T-cell (primary cell): ENCODE measurements at regions not wholly inside any gene's neighbourhood (a gene's known extent, or its start where the extent isn't known, plus 50 kb on each side); places are given as distances from the start of the nearest gene placed in this dataset.

Source experiments
- ATAC-seq, 4 experiments: fragments of 200-7000 bp in 3 of 4; fragments of 150-1000 bp in 1 of 4; cut with Tn5 transposase; replicated peaks in 1 of 4; 1 replicate in 3 of 4; 2 replicates in 1 of 4; pipeline ENCODE4 v1.10.0; 2021; ENCODE audit warnings: moderate library complexity in 3 of 4, mild to moderate bottlenecking in 2 of 4, moderate number of reproducible peaks in 1 of 4
- CTCF ChIA-PET, 2 donors: fragments of 300-600 bp; sonication (Branson Sonifier 250); formaldehyde crosslinking; loops; one replicate each; lab custom pipeline; 2022; ENCODE audit warnings: antibody characterized with exemption in 2 of 2; lab: Charles Lee
- POLR2A ChIA-PET, 2 donors: fragments of 300-600 bp; sonication (Branson Sonifier 250); formaldehyde crosslinking; loops; one replicate each; lab custom pipeline; 2022; ENCODE audit warnings: antibody characterized with exemption in 2 of 2; lab: Charles Lee
- DNase-seq, 35 experiments: peaks; one replicate each; pipeline versions ENCODE4 v3.0.0 to v3.0.0-alpha.2; 2013 to 2023
- H3K27ac ChIP-seq: one replicate; pipeline ENCODE4 v1.5.1; 2013; ENCODE audit warnings: low read length
- H3K27me3 ChIP-seq, 2 experiments: replicated peaks in 1 of 2; 1 replicate in 1 of 2; 2 replicates in 1 of 2; pipeline versions ENCODE4 v1.6.1 to v1.7.0; 2013; ENCODE audit warnings: low read length in 1 of 2, mixed read lengths in 1 of 2; ENCODE audit not compliant: control insufficient read depth in 2 of 2, insufficient read depth in 2 of 2; ENCODE audit errors: extremely low read depth in 1 of 2
- H3K36me3 ChIP-seq, 2 donors: 1 replicate in 1 of 2; 2 replicates in 1 of 2; pipeline versions ENCODE4 v1.6.1 to v1.7.0; 2013; ENCODE audit warnings: low read length in 1 of 2; ENCODE audit not compliant: control insufficient read depth in 2 of 2, insufficient read depth in 1 of 2; ENCODE audit errors: extremely low read depth in 1 of 2
- H3K4me1 ChIP-seq, 2 experiments: 1 replicate in 1 of 2; 2 replicates in 1 of 2; pipeline versions ENCODE4 v1.6.1 to v1.7.0; 2013; ENCODE audit warnings: low read length in 2 of 2, mixed read lengths in 1 of 2; ENCODE audit not compliant: insufficient read depth in 2 of 2, control insufficient read depth in 1 of 2; ENCODE audit errors: extremely low read depth in 1 of 2
- H3K4me3 ChIP-seq, 2 donors: 1 replicate in 1 of 2; 2 replicates in 1 of 2; pipeline versions ENCODE4 v1.5.1 to v1.7.0; 2013; ENCODE audit warnings: mild to moderate bottlenecking in 2 of 2, low read length in 1 of 2, moderate library complexity in 1 of 2; ENCODE audit not compliant: control insufficient read depth in 1 of 2; ENCODE audit errors: extremely low read depth in 1 of 2
- H3K9me3 ChIP-seq: 2 replicates; pipeline ENCODE4 v1.7.0; 2013
- H3K27ac Mint-ChIP-seq, 2 donors: one replicate each; pipeline ENCODE4 v1.8.0; 2020 to 2021; ENCODE audit warnings: mild to moderate bottlenecking in 2 of 2, mixed read lengths in 2 of 2
- H3K27me3 Mint-ChIP-seq, 2 donors: one replicate each; pipeline ENCODE4 v1.8.0; 2021 to 2022; ENCODE audit warnings: mixed read lengths in 2 of 2
- H3K36me3 Mint-ChIP-seq: one replicate; pipeline ENCODE4 v1.8.0; 2021; ENCODE audit warnings: mixed read lengths
- H3K4me1 Mint-ChIP-seq, 3 donors: one replicate each; pipeline ENCODE4 v1.8.0; 2020 to 2022; ENCODE audit warnings: mixed read lengths in 3 of 3, mild to moderate bottlenecking in 1 of 3
- H3K4me3 Mint-ChIP-seq, 3 donors: one replicate each; pipeline ENCODE4 v1.8.0; 2020 to 2022; ENCODE audit warnings: mild to moderate bottlenecking in 3 of 3, mixed read lengths in 3 of 3, moderate library complexity in 3 of 3
- H3K9me3 Mint-ChIP-seq, 3 donors: one replicate each; pipeline ENCODE4 v1.8.0; 2020 to 2022; ENCODE audit warnings: mixed read lengths in 3 of 3
- WGBS: methylation state at CpG from one replicate; pipeline ENCODE4 v1.1.5; 2013; ENCODE audit warnings: missing lambda C conversion rate; ENCODE audit not compliant: insufficient coverage; 5-methylcytosine and 5-hydroxymethylcytosine counted together

GRCh38 chr15:36221992-36222391 lies 357.4 kb upstream of the CDIN1 start:
- Mint-ChIP-seq H3K27me3 (no peaks in the 10 kb centered on the region), H3K4me1 (no peaks in the 10 kb centered on the region), H3K27ac (no peak overlapping the region), H3K9me3 (peaks cover 5 to 15% (median 6%) of the 10 kb centered on the region in 3 donors), H3K36me3 (no peaks in the 10 kb centered on the region), H3K4me3 (no peak overlapping the region)
- Histone ChIP-seq H3K27me3 (no peaks in the 10 kb centered on the region), H3K27ac (no peak overlapping the region), H3K36me3 (no peaks in the 10 kb centered on the region), H3K4me1 (no peaks in the 10 kb centered on the region), H3K9me3 (peaks cover 4% of the 10 kb centered on the region), H3K4me3 (no peak overlapping the region)
- ChIA-PET POLR2A (no interaction called here), CTCF (no interaction called here)
- DNase-seq, result no peak
- no peak for ATAC-seq
- WGBS, result 57% methylated on average over 1 of the region's 1 CpG

DNA sequence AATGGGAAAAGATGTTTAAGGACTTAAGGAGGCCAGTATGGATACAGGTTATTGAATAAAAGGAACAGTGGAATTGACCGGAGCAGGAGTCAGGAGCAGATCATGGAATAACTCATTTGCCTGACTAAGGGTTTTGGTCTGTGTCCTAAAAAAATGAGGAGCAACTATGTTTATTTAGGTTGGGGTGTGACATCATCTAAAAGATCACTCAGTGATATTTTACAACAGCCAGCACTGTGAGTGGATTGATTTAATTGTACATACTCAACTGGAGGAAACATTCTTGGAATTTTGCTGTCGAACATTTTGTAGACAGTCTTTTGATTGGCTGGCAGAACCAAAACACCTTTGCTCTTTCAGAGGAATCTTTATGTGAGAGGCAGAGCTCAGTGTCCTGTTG lies 348.6 kb upstream of the CDIN1 start:
- WGBS, result no CpG with 5 or more reads among the region's 2 CpGs

DNA sequence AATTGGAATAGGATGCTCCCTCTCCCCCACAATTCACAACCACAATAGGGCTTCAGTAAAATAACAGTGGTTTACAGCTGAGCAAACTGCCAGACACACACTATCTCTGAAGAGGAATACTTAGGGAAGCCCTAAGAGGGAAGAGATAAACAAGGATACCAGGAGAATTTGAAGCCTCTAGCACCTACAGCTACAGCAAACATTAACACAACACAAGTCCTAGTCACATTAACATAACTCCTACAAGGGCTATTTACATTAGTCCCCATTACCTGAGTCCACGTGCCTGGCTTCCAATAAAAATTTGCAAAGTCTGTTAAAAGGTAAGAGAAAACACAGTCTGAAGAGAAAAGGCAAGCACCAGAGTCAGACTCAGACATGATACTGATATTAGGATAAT lies 346.9 kb upstream of the CDIN1 start:
- Mint-ChIP-seq H3K4me1 (no peaks in the 10 kb centered on the region), H3K27ac (no peak overlapping the region), H3K27me3 (no peaks in the 10 kb centered on the region), H3K36me3 (no peaks in the 10 kb centered on the region), H3K9me3 (peaks cover 3 to 5% (median 4%) of the 10 kb centered on the region in 3 donors), H3K4me3 (no peak overlapping the region)
- POLR2A ChIA-PET, result no interaction called here
- ATAC-seq (no peak), DNase-seq (no peak)
- no peaks in the 10 kb centered on the region for H3K4me1 ChIP-seq
- no peaks in the 10 kb centered on the region for H3K36me3 ChIP-seq
- CTCF ChIA-PET, result no interaction called here
- no peak overlapping the region for H3K4me3 ChIP-seq
- no peak overlapping the region for H3K27ac ChIP-seq
- no peaks in the 10 kb centered on the region for H3K27me3 ChIP-seq
- no CpG with 5 or more reads among the region's 1 CpG for WGBS
- no peaks in the 10 kb centered on the region for H3K9me3 ChIP-seq

More for the DNA sequence above, 348.6 kb upstream of the CDIN1 start:
- peaks cover 3 to 8% (median 5%) of the 10 kb centered on the region in 3 donors for H3K9me3 Mint-ChIP-seq
- H3K9me3 ChIP-seq, result no peaks in the 10 kb centered on the region
- ATAC-seq (no peak), DNase-seq (no peak)
- no peak overlapping the region for H3K4me3 ChIP-seq
- H3K27me3 Mint-ChIP-seq, result no peaks in the 10 kb centered on the region
- no peak overlapping the region for H3K4me3 Mint-ChIP-seq
- no peaks in the 10 kb centered on the region for H3K36me3 ChIP-seq
- CTCF ChIA-PET, result no interaction called here
- H3K27ac ChIP-seq, result no peak overlapping the region
- H3K27ac Mint-ChIP-seq, result no peak overlapping the region
- H3K36me3 Mint-ChIP-seq, result no peaks in the 10 kb centered on the region
- H3K4me1 Mint-ChIP-seq, result no peaks in the 10 kb centered on the region
- H3K4me1 ChIP-seq, result no peaks in the 10 kb centered on the region
- no peaks in the 10 kb centered on the region for H3K27me3 ChIP-seq
- POLR2A ChIA-PET, result no interaction called here

DNA sequence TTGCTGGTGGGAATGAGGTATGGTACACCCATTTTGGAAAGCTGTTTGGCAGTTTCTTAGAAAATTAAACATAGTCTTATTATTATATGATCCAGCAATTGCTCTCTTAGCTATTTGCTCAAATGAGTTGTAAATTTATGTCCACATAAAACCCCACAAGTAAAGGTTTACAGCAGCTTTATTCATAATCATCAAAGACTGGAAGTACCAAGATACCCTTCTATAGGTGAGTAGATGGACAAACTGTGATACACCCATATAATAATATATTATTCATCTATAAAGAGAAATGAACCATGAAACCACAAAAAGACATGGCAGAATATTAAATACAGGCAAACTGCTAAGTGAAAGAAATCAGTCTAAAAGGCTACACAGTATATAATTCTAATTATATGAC lies 344.7 kb upstream of the CDIN1 start:
- Mint-ChIP-seq H3K4me3 (no peak overlapping the region), H3K4me1 (no peaks in the 10 kb centered on the region), H3K9me3 (peaks cover 3 to 5% (median 4%) of the 10 kb centered on the region in 3 donors), H3K36me3 (no peaks in the 10 kb centered on the region), H3K27me3 (no peaks in the 10 kb centered on the region), H3K27ac (no peak overlapping the region)
- H3K4me1 ChIP-seq, result no peaks in the 10 kb centered on the region
- CTCF ChIA-PET, result no interaction called here
- no peak for ATAC-seq
- H3K27me3 ChIP-seq, result no peaks in the 10 kb centered on the region
- no peak overlapping the region for H3K4me3 ChIP-seq
- H3K27ac ChIP-seq, result no peak overlapping the region
- H3K36me3 ChIP-seq, result no peaks in the 10 kb centered on the region
- H3K9me3 ChIP-seq, result no peaks in the 10 kb centered on the region
- POLR2A ChIA-PET, result no interaction called here
- DNase-seq, result no peak

DNA sequence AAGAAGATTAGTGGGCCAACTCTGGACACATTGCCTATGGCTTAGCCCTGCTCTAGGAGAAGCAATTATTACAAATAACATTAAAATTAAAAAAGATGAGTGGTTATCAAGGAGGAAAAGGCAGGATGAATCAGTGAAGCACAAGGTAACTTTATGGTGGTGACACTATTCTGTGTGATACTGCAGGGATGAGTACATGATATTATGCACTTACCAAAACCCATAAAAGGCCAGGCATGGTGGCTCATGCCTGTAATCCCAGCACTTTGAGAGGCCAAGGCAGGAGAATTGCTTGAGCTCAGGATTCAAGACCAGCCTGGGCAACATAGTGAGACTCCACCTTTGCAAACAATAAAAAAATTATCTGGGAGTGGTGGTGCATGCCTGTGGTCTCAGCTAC lies 344.3 kb upstream of the CDIN1 start:
- no peaks in the 10 kb centered on the region for H3K9me3 ChIP-seq
- no peak overlapping the region for H3K4me3 ChIP-seq
- no peaks in the 10 kb centered on the region for H3K4me1 Mint-ChIP-seq
- H3K4me1 ChIP-seq, result no peaks in the 10 kb centered on the region
- no peaks in the 10 kb centered on the region for H3K36me3 ChIP-seq
- ATAC-seq, result no peak
- no peak overlapping the region for H3K4me3 Mint-ChIP-seq
- H3K27me3 Mint-ChIP-seq, result no peaks in the 10 kb centered on the region
- H3K27ac ChIP-seq, result no peak overlapping the region
- DNase-seq, result no peak
- no peaks in the 10 kb centered on the region for H3K36me3 Mint-ChIP-seq
- no peaks in the 10 kb centered on the region for H3K27me3 ChIP-seq
- peaks cover 3 to 5% (median 4%) of the 10 kb centered on the region in 3 donors for H3K9me3 Mint-ChIP-seq
- POLR2A ChIA-PET, result no interaction called here
- CTCF ChIA-PET, result no interaction called here
- H3K27ac Mint-ChIP-seq, result no peak overlapping the region

DNA sequence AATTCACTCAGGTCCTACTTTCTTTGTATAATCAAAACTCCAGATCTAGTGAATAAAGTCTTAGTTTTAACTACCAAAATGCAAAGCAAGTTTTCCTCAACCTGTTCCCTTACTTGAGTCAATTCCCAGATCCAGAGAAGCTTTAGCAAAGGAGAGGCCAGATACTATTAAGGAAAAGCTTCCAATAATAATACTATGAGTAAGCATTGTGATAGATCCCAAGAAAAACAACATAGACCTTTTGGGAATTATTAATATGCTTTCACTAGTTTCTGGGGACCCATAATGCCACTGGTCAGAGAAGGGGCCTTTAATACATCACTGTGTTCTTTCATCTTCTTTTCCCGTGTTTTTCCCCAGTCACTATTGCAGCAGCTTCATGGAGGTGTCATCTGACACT lies 339.9 kb upstream of the CDIN1 start:
- POLR2A ChIA-PET, result no interaction called here
- no peaks in the 10 kb centered on the region for H3K4me1 Mint-ChIP-seq
- no peak for ATAC-seq

GRCh38 chr15:36251450-36251849 lies 328.0 kb upstream of the CDIN1 start:
- Mint-ChIP-seq H3K4me1 (no peaks in the 10 kb centered on the region), H3K27me3 (no peaks in the 10 kb centered on the region), H3K27ac (no peak overlapping the region), H3K4me3 (no peak overlapping the region), H3K9me3 (peaks cover under 1 to 5% (median 1%) of the 10 kb centered on the region in 3 donors), H3K36me3 (no peaks in the 10 kb centered on the region)
- Histone ChIP-seq H3K36me3 (no peaks in the 10 kb centered on the region), H3K27me3 (no peaks in the 10 kb centered on the region), H3K27ac (no peak overlapping the region), H3K4me3 (no peak overlapping the region), H3K4me1 (no peaks in the 10 kb centered on the region), H3K9me3 (no peaks in the 10 kb centered on the region)
- CTCF ChIA-PET, result no interaction called here
- no peak for DNase-seq
- POLR2A ChIA-PET, result no interaction called here
- no peak for ATAC-seq
- WGBS, result no CpG with 5 or more reads among the region's 1 CpG

More for the DNA sequence above, 339.9 kb upstream of the CDIN1 start:
- DNase-seq, result no peak
- Mint-ChIP-seq H3K27ac (no peak overlapping the region), H3K36me3 (no peaks in the 10 kb centered on the region), H3K27me3 (no peaks in the 10 kb centered on the region), H3K9me3 (peaks cover 4 to 11% (median 5%) of the 10 kb centered on the region in 3 donors), H3K4me3 (no peak overlapping the region)
- H3K9me3 ChIP-seq, result no peaks in the 10 kb centered on the region
- no peaks in the 10 kb centered on the region for H3K4me1 ChIP-seq
- CTCF ChIA-PET, result no interaction called here
- H3K4me3 ChIP-seq, result no peak overlapping the region
- WGBS, result no CpG with 5 or more reads among the region's 1 CpG
- no peaks in the 10 kb centered on the region for H3K36me3 ChIP-seq
- no peak overlapping the region for H3K27ac ChIP-seq
- H3K27me3 ChIP-seq, result no peaks in the 10 kb centered on the region
